GM12865 (cell line): ENCODE measurements at regions not wholly inside any gene's neighbourhood (a gene's known extent, or its start where the extent isn't known, plus 50 kb on each side); places are given as distances from the start of the nearest gene placed in this dataset.

Source experiments
- DNase-seq: peaks from one replicate; pipeline ENCODE4 v3.0.0; 2010; ENCODE audit warnings: low read depth
- H3K4me3 ChIP-seq: 2 replicates; pipeline ENCODE4 v1.5.1; 2011; ENCODE audit warnings: mild to moderate bottlenecking, low read depth, low read length, control low read depth
- TF ChIP-seq, protein P1 (sequence below): IDR thresholded peaks from 2 replicates; pipeline ENCODE4 v1.5.1; 2011; ENCODE audit warnings: low read length, control low read depth, low read depth, inconsistent platforms; ENCODE audit not compliant: insufficient read depth; ENCODE audit errors: missing control alignments

DNA sequence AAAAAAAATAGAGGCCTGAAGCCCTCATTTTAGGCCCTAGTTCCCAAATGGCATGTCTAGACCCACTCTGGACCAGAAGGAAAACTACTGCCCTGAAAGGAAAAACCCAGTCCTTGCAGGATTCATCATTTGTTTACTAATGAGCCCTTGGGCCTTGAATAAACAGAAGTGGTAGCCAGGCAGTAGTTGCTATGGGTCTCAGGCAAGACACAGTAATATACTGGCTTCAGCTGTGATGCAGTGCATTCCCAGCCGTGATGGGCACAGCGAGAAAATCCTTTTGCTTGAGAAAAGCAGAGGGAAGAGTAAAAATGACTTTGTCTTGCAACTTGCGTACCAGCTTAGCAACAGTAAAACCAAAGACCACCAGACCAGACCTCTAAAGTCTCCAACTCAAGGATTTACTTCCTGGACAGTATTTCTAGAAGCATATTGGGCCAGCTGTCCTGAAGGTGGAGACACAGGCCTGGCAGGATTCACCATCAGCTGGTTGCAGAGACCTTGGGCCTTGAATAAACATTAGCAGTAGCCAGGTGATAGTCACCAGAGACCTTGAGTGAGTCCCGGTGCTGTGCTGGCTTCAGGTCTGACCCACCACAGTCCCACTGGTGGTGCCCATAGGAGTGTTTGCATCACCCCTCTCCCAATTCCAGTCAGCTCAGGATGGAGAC is 208.3 kb upstream of the SLITRK3 start:
- peak; percentile 10 for DNase-seq
- TF ChIP-seq, protein P1, sequence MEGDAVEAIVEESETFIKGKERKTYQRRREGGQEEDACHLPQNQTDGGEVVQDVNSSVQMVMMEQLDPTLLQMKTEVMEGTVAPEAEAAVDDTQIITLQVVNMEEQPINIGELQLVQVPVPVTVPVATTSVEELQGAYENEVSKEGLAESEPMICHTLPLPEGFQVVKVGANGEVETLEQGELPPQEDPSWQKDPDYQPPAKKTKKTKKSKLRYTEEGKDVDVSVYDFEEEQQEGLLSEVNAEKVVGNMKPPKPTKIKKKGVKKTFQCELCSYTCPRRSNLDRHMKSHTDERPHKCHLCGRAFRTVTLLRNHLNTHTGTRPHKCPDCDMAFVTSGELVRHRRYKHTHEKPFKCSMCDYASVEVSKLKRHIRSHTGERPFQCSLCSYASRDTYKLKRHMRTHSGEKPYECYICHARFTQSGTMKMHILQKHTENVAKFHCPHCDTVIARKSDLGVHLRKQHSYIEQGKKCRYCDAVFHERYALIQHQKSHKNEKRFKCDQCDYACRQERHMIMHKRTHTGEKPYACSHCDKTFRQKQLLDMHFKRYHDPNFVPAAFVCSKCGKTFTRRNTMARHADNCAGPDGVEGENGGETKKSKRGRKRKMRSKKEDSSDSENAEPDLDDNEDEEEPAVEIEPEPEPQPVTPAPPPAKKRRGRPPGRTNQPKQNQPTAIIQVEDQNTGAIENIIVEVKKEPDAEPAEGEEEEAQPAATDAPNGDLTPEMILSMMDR, result no peak
- no peak overlapping the region for H3K4me3 ChIP-seq

DNA sequence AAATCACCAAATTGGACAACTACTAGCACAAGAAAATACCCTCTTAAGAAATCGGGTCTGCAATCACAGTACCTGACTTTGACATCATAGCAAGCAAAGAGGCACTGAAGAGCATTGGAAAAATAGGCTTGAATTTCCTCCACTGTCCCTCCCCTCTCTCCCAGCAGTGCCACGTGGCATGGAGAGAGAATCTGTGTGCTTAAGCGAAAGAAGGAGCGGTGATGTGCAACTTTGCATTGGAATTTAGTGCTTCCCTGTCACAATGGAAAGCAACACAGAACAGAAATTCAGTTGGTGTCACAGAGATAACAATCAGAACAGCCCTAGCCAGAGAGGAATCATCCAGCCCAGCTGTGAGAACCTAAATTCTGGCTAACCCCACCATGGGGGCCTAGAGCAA is 207.5 kb upstream of the SLITRK3 start:
- DNase-seq, result no peak
- TF ChIP-seq, protein P1, result no peak
- H3K4me3 ChIP-seq, result no peak overlapping the region

DNA sequence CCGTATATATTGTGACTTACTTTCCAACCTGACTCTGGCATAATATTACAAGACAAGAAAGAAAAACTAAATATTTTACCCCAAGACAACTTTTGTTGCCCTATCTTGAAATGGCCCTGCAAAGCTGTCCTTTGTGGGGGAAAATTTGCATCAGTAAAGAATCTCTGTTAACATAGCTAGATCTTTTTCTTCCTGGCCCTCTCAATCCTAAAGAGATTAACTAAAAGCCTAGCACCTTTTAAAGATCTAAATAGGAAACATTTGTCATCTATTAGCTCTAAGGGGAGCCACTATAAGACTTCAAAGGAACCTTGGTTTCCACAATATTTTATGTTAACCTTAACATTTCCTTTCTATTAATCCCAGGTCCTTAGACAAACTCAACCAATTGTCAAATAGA is 199.0 kb upstream of the SLITRK3 start:
- H3K4me3 ChIP-seq, result no peak overlapping the region
- no peak for DNase-seq
- TF ChIP-seq, protein P1, result no peak

DNA sequence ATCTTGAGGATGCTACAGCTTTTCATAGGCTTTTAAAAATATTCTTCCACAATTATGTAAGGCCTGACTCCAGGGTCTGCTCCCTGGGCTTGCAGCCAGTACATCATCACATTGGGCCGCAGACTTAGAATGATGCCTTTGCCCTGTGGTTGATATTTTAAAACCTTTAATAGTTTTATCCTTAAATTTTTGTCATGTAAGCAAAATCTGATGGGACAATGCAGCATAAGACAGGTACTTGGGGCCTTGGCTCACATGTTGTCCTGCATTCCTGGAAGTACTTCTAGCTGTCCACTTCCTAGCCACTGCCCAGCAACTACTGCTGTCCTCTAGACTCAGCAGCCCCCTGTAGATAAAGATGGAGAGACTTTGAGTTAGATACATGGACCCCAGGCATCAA is 197.3 kb upstream of the SLITRK3 start:
- no peak for DNase-seq
- no peak overlapping the region for H3K4me3 ChIP-seq
- TF ChIP-seq, protein P1, result no peak

DNA sequence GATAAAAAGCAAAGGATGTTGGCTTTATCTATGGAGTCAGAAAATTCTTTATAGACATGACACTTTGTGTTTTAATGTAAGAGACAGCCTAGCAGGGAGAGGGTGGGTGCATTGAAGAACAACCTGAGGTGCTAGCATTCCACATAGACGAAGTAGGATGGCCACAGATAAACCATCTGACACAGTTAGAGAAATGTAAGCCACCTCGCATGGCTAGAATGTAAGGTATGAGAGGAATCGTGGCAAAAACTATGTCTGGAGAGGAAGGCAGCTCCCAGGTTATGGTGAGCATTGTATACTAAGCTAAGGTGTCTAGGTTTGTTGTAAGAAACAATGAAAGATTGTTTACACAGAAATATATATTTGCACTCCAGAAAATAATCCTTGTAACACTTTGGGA is 194.0 kb upstream of the SLITRK3 start:
- no peak overlapping the region for H3K4me3 ChIP-seq
- TF ChIP-seq, protein P1, result no peak
- DNase-seq, result no peak

DNA sequence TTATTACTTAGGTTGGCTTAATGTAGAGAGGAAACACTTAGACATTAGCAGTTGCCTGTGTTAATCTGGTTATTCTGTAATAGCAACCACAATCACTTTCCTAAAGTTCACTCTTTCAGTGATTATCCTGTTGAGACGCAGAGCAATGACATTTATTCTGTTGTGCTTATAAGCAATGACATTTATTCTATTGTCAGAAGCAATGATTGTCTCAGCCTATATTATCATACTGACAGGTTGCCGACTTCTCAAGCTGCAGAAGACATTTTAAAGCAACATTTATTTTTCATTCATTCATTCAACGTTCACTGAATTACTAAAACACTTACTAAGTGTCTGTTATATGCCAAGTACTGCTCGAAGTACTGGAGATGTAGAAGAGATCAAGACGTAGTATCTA is 193.5 kb upstream of the SLITRK3 start:
- no peak overlapping the region for H3K4me3 ChIP-seq
- no peak for DNase-seq
- TF ChIP-seq, protein P1, result no peak

DNA sequence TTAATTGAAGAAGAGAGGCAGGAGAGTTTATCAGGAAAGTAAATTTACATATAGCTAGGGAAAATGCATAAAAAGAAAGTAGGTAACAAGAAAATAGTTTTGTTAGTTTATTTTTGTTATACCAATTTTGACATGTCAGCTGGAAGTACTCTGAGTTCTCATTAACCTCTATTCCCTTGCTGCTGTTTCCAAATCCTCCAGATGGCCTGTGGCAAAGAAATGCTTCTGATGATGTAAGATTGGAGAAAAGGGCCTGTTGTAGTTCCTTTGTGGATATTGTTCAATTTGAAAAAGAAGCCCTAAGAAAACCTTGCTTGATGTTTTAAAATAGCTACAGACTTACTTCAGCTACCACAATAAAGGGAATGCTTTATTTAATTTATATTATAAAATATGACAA is 192.9 kb upstream of the SLITRK3 start:
- H3K4me3 ChIP-seq, result no peak overlapping the region
- no peak for DNase-seq
- TF ChIP-seq, protein P1, result no peak
